HG03135 (cell line): ENCODE measurements at regions not wholly inside any gene's neighbourhood (a gene's known extent, or its start where the extent isn't known, plus 50 kb on each side); places are given as distances from the start of the nearest gene placed in this dataset.

ENCODE experiments used
- ATAC-seq: cut with Tn5 transposase; IDR thresholded peaks from one replicate; pipeline ENCODE4 v1.9.1; 2021; ENCODE audit warnings: mild to moderate bottlenecking, moderate library complexity; ENCODE audit not compliant: unreplicated experiment

- no peak for ATAC-seq
Observed at GRCh38 chr9:16328349-16328748, 542.1 kb downstream of the BNC2 start.

GRCh38 chr9:16329671-16330113 is 540.8 kb downstream of the BNC2 start:
- no peak for ATAC-seq

- no peak for ATAC-seq
Observed at GRCh38 chr9:16331031-16331430, 539.4 kb downstream of the BNC2 start.

GRCh38 chr9:16331527-16331926 is 538.9 kb downstream of the BNC2 start:
- ATAC-seq: no peak

- ATAC-seq: no peak
Observed at GRCh38 chr9:16333691-16334090, 536.8 kb downstream of the BNC2 start.

- no peak for ATAC-seq
Observed at GRCh38 chr9:16335788-16336580, 534.5 kb downstream of the BNC2 start.

- no peak for ATAC-seq
Observed at GRCh38 chr9:16336833-16337232, 533.6 kb downstream of the BNC2 start.

DNA sequence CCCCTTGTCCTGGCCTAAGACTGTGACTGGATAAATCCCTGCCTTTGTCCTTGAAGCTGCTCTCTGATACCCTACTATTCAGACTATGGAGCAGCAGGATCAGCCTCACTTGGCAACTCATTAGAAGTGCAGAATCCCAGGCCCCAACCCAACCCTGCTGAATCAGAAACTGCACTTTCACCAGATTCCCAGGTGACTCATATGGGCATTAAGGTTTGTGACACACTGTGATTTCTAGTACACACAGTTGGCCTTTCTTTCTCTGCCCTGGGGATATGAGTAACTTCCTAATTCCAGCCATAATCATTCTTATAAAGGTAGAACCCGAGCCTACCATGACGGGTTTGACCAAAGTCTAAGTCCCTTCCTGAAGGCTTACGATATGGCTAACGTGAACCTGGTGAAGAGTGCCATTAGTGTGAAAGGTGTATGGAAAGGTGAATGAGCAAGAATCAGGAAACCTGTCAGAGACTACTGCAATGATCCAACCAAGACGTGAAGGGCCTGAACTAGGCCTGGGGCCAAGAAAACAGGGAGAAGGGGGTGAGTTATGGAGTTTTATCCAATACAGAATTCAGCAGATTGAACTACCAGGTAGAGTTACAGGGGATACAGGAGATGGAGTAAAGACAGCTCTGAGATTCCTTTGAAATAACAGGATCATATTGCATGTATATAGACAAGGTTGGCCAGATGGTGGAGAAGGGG is 533.0 kb downstream of the BNC2 start:
- ATAC-seq: no peak

- ATAC-seq: no peak
Observed at GRCh38 chr9:16341177-16341576, 529.3 kb downstream of the BNC2 start.

GRCh38 chr9:16342246-16343020 is 528.0 kb downstream of the BNC2 start:
- ATAC-seq: no peak

GRCh38 chr9:16343249-16344237 is 526.9 kb downstream of the BNC2 start:
- no peak for ATAC-seq

GRCh38 chr9:16344343-16344742 is 526.1 kb downstream of the BNC2 start:
- no peak for ATAC-seq

DNA sequence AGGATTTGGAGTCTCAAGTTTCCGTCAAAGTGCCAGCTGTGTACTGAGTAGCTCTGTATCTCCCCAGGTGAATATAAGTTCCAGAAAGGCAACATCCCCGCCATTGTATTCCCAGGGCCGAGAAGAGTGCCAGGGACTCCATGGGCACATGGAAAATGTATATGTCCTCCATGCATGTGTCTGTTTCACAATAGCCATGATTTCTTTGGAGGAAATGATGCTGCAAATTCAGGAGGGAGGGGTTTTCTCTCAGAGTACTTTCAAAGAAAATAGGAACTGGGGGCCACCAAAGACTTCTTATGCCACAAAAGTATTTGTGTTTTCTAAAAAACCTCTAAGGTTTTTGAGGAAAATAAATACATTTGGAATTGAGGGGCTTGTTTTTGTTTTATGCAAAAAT is 524.6 kb downstream of the BNC2 start:
- no peak for ATAC-seq

DNA sequence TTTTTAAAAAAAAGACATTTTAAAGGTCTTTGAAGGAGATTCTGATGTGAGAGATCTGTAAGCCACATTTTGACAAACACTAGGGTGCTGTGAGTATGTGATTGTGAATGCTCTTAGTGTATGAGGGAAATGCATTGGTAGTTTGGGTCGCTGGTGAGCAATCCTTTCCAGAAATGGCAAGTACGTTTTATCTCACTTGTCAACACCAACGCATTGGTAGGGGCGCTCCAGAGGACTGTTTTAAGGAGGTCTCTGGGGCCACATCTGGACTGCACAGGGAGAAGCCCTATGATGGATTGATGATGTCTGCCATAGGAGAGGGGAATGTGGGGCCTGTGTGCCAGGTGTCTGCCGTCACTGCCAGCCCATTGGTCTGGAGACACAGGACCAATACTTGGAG is 522.6 kb downstream of the BNC2 start:
- no peak for ATAC-seq

DNA sequence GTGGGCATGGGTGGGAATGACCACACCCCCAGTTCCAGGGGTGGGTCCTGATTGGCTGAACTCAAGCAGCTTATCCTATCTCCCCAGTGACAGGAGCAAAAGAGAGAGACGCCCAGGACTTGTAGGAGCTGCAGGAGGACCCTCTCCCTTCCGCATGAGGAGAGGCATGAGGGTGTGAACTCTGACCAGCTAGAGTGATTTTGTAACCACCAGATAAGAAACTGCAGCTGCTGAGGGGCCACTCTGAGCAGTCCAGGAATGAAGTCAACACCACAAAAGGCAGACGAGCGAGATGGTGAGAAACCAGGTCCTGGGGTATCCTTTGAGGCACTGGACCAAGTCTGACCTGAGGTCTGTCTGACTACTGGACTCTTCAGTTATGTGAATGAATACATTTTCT is 521.9 kb downstream of the BNC2 start:
- no peak for ATAC-seq

- ATAC-seq: no peak
Observed at GRCh38 chr9:16352251-16352650, 518.2 kb downstream of the BNC2 start.

GRCh38 chr9:16352791-16353401 is 517.6 kb downstream of the BNC2 start:
- no peak for ATAC-seq

GRCh38 chr9:16356196-16356765 is 514.2 kb downstream of the BNC2 start:
- no peak for ATAC-seq

- no peak for ATAC-seq
Observed at GRCh38 chr9:16357828-16358227, 512.6 kb downstream of the BNC2 start.

GRCh38 chr9:16358751-16359150 is 511.7 kb downstream of the BNC2 start:
- ATAC-seq: no peak
